ENCODE measurements at regions not wholly inside any gene's neighbourhood (a gene's known extent, or its start where the extent isn't known, plus 50 kb on each side); places are given as distances from the start of the nearest gene placed in this dataset.

DNA sequence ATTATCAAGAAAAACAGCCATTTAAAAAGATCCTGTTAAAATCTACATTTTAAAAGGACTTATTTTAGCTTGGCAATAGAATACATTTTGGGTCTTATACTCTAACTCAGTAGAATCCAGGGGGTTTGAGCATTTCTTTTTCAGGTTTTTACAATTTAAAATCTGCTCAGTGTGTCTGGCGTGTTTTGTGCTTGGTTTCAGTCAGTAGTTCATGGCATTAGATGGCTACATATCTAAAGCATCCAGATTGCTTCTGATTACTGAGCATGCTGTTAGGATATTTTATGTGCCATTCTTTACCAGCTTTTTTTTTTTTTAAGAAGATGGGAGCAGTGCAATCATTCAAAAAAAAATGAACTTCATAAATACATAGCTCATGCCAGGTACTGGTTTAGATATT is 566.1 kb upstream of the LARGE1 start:
- TF ChIP-seq, protein P1, sequence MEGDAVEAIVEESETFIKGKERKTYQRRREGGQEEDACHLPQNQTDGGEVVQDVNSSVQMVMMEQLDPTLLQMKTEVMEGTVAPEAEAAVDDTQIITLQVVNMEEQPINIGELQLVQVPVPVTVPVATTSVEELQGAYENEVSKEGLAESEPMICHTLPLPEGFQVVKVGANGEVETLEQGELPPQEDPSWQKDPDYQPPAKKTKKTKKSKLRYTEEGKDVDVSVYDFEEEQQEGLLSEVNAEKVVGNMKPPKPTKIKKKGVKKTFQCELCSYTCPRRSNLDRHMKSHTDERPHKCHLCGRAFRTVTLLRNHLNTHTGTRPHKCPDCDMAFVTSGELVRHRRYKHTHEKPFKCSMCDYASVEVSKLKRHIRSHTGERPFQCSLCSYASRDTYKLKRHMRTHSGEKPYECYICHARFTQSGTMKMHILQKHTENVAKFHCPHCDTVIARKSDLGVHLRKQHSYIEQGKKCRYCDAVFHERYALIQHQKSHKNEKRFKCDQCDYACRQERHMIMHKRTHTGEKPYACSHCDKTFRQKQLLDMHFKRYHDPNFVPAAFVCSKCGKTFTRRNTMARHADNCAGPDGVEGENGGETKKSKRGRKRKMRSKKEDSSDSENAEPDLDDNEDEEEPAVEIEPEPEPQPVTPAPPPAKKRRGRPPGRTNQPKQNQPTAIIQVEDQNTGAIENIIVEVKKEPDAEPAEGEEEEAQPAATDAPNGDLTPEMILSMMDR (IDR thresholded peaks at IDR 0.05) = no peak
- no peak for TF ChIP-seq POLR2A (IDR thresholded peaks at IDR 0.05)

Measured in thyroid gland (tissue), 4 donors.